OCI-LY7 (cell line): ENCODE measurements at regions not wholly inside any gene's neighbourhood (a gene's known extent, or its start where the extent isn't known, plus 50 kb on each side); places are given as distances from the start of the nearest gene placed in this dataset.

Experiments
- BruUV-seq: library from RNA; stranded (reverse); fragments of 400-500 nt; replicated peaks from 2 replicates; lab custom pipeline; 2021; lab: Mats Ljungman, UMichigan
- CTCF ChIA-PET: fragments of 300-600 bp; sonication (Branson Sonifier 250); formaldehyde crosslinking; loops from one replicate; lab custom pipeline; 2022; ENCODE audit warnings: antibody characterized with exemption; ENCODE audit not compliant: unreplicated experiment; lab: Charles Lee
- POLR2A ChIA-PET: fragments of 300-600 bp; sonication (Branson Sonifier 250); formaldehyde crosslinking; loops from one replicate; lab custom pipeline; 2022; ENCODE audit warnings: antibody characterized with exemption; lab: Charles Lee
- DNase-seq: peaks from one replicate; pipeline ENCODE4 v3.0.0-alpha.2; 2015; ENCODE audit warnings: low spot score
- H2AFZ ChIP-seq: fragments of 200-600 bp; sonication (generic), shearing (Covaris generic); 2 replicates; pipeline ENCODE4 v1.6.1; 2014; ENCODE audit warnings: mild to moderate bottlenecking, antibody characterized with exemption, low read length, moderate library complexity
- H3K27ac ChIP-seq: fragments of 200-600 bp; sonication (generic); 2 replicates; pipeline ENCODE4 v1.5.1; 2014; ENCODE audit warnings: mixed run types, low read depth, mild to moderate bottlenecking, moderate library complexity, low read length, inconsistent platforms; ENCODE audit not compliant: poor library complexity, severe bottlenecking
- H3K36me3 ChIP-seq: fragments of 200-600 bp; sonication (generic); 2 replicates; pipeline ENCODE4 v1.6.1; 2014; ENCODE audit warnings: mild to moderate bottlenecking, antibody characterized with exemption, low read length, moderate library complexity, mixed read lengths; ENCODE audit not compliant: insufficient read depth
- H3K4me1 ChIP-seq: fragments of 200-600 bp; sonication (generic); 2 replicates; pipeline ENCODE4 v1.5.1; 2014; ENCODE audit warnings: mild to moderate bottlenecking, low read length; ENCODE audit not compliant: insufficient read depth, poor library complexity, severe bottlenecking
- H3K4me2 ChIP-seq: fragments of 200-600 bp; sonication (generic); 2 replicates; pipeline ENCODE4 v1.6.1; 2014; ENCODE audit warnings: mild to moderate bottlenecking, low read length
- H3K4me3 ChIP-seq: fragments of 200-600 bp; sonication (generic); 2 replicates; pipeline ENCODE4 v1.5.1; 2014; ENCODE audit warnings: mild to moderate bottlenecking, low read depth, low read length; ENCODE audit not compliant: poor library complexity, severe bottlenecking
- H3K79me2 ChIP-seq: fragments of 200-600 bp; sonication (generic); 2 replicates; pipeline ENCODE4 v1.6.1; 2016; ENCODE audit warnings: low read depth, mild to moderate bottlenecking, low read length, moderate library complexity, mixed read lengths; ENCODE audit not compliant: insufficient read depth
- H3K9me2 ChIP-seq: fragments of 200-600 bp; sonication (generic); 2 replicates; pipeline ENCODE4 v1.6.1; 2016; ENCODE audit warnings: mild to moderate bottlenecking, low read length, mixed read lengths; ENCODE audit not compliant: insufficient read depth
- H3K9me3 ChIP-seq: fragments of 200-600 bp; sonication (generic); 2 replicates; pipeline ENCODE4 v1.6.1; 2014; ENCODE audit warnings: mild to moderate bottlenecking, mixed run types, low read length, mixed read lengths
- H4K20me1 ChIP-seq: fragments of 200-600 bp; sonication (generic); 2 replicates; pipeline ENCODE4 v1.6.1; 2014; ENCODE audit warnings: mild to moderate bottlenecking, antibody characterized with exemption, low read length, moderate library complexity, mixed read lengths; ENCODE audit not compliant: insufficient read depth
- CTCF ChIP-seq: fragments of 200-600 bp; sonication (generic); conservative IDR thresholded peaks from 2 replicates; pipeline ENCODE4 v1.5.1; 2014; ENCODE audit warnings: mild to moderate bottlenecking, antibody characterized with exemption, low read length, moderate library complexity, mixed read lengths
- EZH2phosphoT487 ChIP-seq: fragments of 200-600 bp; sonication (generic); IDR thresholded peaks from 2 replicates; pipeline ENCODE4 v1.6.1; 2018; ENCODE audit warnings: low read depth, borderline replicate concordance, mild to moderate bottlenecking, mixed run types, antibody characterized with exemption, low read length, moderate library complexity, mixed read lengths
- intact Hi-C: fragments of 100-400 bp; cut with micrococcal nuclease; formaldehyde crosslinking; loops from one replicate; pipeline ENCODE4 v1.10.0; 2022; ENCODE audit not compliant: unreplicated experiment

DNA sequence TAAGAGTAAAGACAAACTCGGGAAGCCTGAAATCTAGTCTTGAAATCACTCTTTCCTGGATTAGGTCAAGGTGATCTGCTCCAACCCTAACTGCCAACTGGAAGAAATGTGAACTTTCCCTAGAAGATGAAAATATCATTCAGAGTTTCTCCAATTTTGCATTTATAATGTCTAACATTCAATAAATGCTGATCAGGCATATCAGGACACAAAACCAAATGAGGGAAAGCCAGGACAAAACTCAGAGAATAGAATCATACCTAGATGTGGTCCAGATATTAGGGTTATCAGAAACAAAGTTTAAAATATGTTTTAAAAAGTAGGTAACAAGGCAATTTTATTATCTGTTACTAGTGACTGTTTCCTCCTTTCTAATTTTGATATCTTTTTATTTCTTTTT is 335.5 kb upstream of the MAP3K7 start:
- Histone ChIP-seq H2AFZ (no peak overlapping the region), H4K20me1 (no peaks in the 10 kb centered on the region), H3K4me1 (no peaks in the 10 kb centered on the region), H3K79me2 (no peaks in the 10 kb centered on the region), H3K4me2 (no peak overlapping the region), H3K9me2 (no peaks in the 10 kb centered on the region), H3K4me3 (no peak overlapping the region), H3K36me3 (no peaks in the 10 kb centered on the region), H3K9me3 (no peaks in the 10 kb centered on the region), H3K27ac (no peak overlapping the region)
- CTCF ChIA-PET: no interaction called here
- POLR2A ChIA-PET: no interaction called here
- intact Hi-C loops: no loop called here
- no TSS peak for BruUV-seq
- no peak for DNase-seq
- TF ChIP-seq EZH2phosphoT487: no peak
- TF ChIP-seq CTCF: no peak

- no peak for TF ChIP-seq CTCF
- TF ChIP-seq EZH2phosphoT487: no peak
- POLR2A ChIA-PET: interaction anchor here (0.6 to 1.5 kb wide), 2 partner anchors 16 to 110 kb away, joined by 3 read pairs; no protein-coding TSS in a partner anchor
- Histone ChIP-seq H3K36me3 (no peaks in the 10 kb centered on the region), H3K79me2 (no peaks in the 10 kb centered on the region), H3K9me2 (no peaks in the 10 kb centered on the region), H3K9me3 (no peaks in the 10 kb centered on the region), H3K4me1 (no peaks in the 10 kb centered on the region), H4K20me1 (no peaks in the 10 kb centered on the region), H3K27ac (no peak overlapping the region), H3K4me2 (no peak overlapping the region), H3K4me3 (no peak overlapping the region), H2AFZ (no peak overlapping the region)
- CTCF ChIA-PET: no interaction called here
- no peak for DNase-seq
- BruUV-seq: no TSS peak
- intact Hi-C loops: no loop called here
These were observed 331.5 kb upstream of the MAP3K7 start for GRCh38 chr6:90918361-90918760.

DNA sequence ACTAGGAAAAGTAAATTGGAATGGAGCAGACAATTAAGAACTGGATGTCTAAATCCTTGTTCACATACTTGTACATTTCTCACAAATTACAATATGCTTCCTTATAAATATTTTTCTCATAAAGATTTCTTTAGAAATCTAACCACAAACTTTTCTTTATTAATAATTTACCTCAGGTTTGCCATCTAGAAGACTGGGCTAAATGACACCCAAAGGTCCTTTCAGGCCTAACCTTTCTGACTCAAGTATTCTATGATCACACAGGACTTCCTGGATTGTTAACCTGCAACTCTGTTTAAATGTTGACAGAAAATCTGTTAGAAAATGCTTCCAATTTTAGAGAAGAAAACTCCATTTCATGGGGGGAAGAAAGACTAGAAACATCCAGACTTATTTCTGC is 330.5 kb upstream of the MAP3K7 start:
- Histone ChIP-seq H3K4me1 (no peaks in the 10 kb centered on the region), H3K4me3 (no peak overlapping the region), H2AFZ (no peak overlapping the region), H3K9me3 (no peaks in the 10 kb centered on the region), H3K36me3 (no peaks in the 10 kb centered on the region), H3K27ac (no peak overlapping the region), H3K79me2 (no peaks in the 10 kb centered on the region), H4K20me1 (no peaks in the 10 kb centered on the region), H3K4me2 (no peak overlapping the region), H3K9me2 (no peaks in the 10 kb centered on the region)
- no peak for TF ChIP-seq EZH2phosphoT487
- no peak for TF ChIP-seq CTCF
- CTCF ChIA-PET: no interaction called here
- intact Hi-C loops: no loop called here
- no TSS peak for BruUV-seq
- POLR2A ChIA-PET: no interaction called here
- no peak for DNase-seq
